ENCODE measurements at regions not wholly inside any gene's neighbourhood (a gene's known extent, or its start where the extent isn't known, plus 50 kb on each side); places are given as distances from the start of the nearest gene placed in this dataset.

DNA sequence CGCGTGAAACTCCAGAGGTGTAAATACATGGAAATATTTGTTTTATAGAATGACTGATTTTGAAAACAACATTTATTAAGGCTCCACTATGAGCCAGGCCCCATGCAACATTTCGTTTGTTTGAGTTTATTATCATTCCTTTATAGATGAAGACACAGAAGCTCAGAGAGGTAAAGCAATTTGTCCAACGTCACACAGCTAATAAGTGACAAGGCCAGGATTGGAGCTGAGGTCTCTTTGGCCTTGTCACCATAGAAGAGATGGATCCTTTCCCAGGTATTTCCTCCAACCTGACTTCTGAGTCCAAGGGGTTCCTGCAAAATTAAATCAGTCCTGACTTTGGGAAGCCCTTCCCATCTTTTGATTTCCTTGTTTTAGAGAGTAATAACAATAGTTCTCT, 98.0 kb downstream of the SYF2 start:
- no peaks in the 10 kb centered on the region for H3K9me3 ChIP-seq (ENCODE audit: control insufficient read depth in 2 of 2, low read length in 2 of 2)
- H3K36me3 ChIP-seq (ENCODE audit: control insufficient read depth in 2 of 2, insufficient read depth in 2 of 2, low read length in 2 of 2): no peaks in the 10 kb centered on the region
- no peak overlapping the region for H3K9ac ChIP-seq (ENCODE audit: low read depth in 1 of 2, low read length in 2 of 2)
- no peaks in the 10 kb centered on the region for H3K4me1 ChIP-seq (ENCODE audit: control insufficient read depth in 2 of 2, insufficient read depth in 2 of 2, low read length in 2 of 2)
- no peak overlapping the region for H3K4me3 ChIP-seq (ENCODE audit: low read length in 2 of 2)
- peaks cover 2 to 3% of the 10 kb centered on the region in 2 donors for H3K27me3 ChIP-seq (ENCODE audit: control insufficient read depth in 2 of 2, insufficient read depth in 2 of 2, low read length in 2 of 2)
- H3K27ac ChIP-seq (ENCODE audit: low read depth in 2 of 2, low read length in 2 of 2): no peak overlapping the region

DNA sequence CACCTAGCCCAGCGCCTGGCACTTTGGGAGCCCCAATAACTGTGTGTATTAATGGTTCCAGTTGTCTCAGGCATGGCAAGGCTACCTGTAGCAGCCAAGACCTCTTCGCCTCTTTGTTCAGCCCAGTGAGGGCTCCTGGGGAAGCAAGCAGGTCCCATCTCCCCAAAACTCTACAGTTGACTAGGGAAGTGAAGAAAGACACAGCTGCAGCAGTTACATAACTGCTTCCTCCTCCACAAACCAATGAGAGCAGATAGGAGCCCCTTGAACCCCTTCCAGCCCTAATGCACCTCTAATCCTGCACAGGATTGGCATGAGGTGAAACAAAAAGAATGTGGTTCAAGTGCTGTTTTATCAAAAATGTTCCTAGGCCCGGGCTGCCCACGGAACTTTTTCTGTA, 100.5 kb downstream of the SYF2 start:
- Histone ChIP-seq H3K27me3 (ENCODE audit: control insufficient read depth in 2 of 2, insufficient read depth in 2 of 2, low read length in 2 of 2) (peaks cover 2 to 3% of the 10 kb centered on the region in 2 donors), H3K9me3 (ENCODE audit: control insufficient read depth in 2 of 2, low read length in 2 of 2) (no peaks in the 10 kb centered on the region), H3K27ac (ENCODE audit: low read depth in 2 of 2, low read length in 2 of 2) (no peak overlapping the region), H3K36me3 (ENCODE audit: control insufficient read depth in 2 of 2, insufficient read depth in 2 of 2, low read length in 2 of 2) (no peaks in the 10 kb centered on the region), H3K4me3 (ENCODE audit: low read length in 2 of 2) (no peak overlapping the region), H3K9ac (ENCODE audit: low read depth in 1 of 2, low read length in 2 of 2) (no peak overlapping the region), H3K4me1 (ENCODE audit: control insufficient read depth in 2 of 2, insufficient read depth in 2 of 2, low read length in 2 of 2) (no peaks in the 10 kb centered on the region)

DNA sequence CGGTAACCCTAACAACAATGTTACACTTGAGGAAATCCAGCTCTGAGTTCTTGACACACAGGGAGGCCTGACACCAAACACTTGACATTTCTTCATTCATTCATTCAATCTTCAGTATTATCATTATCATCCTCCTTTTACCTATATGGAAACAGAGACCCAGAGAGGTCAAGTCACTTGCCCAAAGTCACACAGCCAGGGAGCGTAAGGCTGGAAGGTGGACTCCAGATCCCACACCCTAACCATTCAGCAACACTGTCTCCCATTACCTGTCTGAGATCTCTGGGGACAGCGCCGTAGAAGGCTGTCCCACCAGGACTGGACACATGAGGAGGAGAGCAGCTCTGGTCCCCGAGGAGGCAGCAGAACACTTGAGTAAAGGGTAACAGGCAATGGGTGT, 101.4 kb downstream of the SYF2 start:
- H3K27me3 ChIP-seq (ENCODE audit: control insufficient read depth in 2 of 2, insufficient read depth in 2 of 2, low read length in 2 of 2): peaks cover 2 to 3% of the 10 kb centered on the region in 2 donors
- H3K9ac ChIP-seq (ENCODE audit: low read depth in 1 of 2, low read length in 2 of 2): no peak overlapping the region
- no peaks in the 10 kb centered on the region for H3K36me3 ChIP-seq (ENCODE audit: control insufficient read depth in 2 of 2, insufficient read depth in 2 of 2, low read length in 2 of 2)
- no peak overlapping the region for H3K27ac ChIP-seq (ENCODE audit: low read depth in 2 of 2, low read length in 2 of 2)
- H3K9me3 ChIP-seq (ENCODE audit: control insufficient read depth in 2 of 2, low read length in 2 of 2): no peaks in the 10 kb centered on the region
- H3K4me1 ChIP-seq (ENCODE audit: control insufficient read depth in 2 of 2, insufficient read depth in 2 of 2, low read length in 2 of 2): no peaks in the 10 kb centered on the region
- no peak overlapping the region for H3K4me3 ChIP-seq (ENCODE audit: low read length in 2 of 2)

DNA sequence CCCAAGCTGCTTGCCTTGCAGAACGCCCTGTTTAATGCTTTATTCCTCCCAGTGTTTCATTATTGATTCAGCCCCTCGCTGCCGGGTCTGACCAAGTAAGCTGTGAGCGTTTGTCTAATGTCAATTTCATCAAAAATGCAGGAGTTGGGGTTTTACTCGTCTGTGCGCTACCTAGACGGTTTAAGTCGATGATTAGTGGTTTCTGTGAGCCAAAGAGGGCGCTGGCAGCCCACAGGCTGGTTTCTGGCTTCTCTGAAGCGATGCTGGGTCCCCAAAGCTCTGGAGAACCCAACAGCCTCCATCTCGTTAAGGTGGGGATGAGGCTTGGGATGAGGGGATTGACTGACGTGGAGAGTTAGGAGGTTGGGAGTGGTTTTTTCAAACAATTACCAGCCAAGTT, 102.9 kb downstream of the SYF2 start:
- no peak overlapping the region for H3K4me3 ChIP-seq (ENCODE audit: low read length in 2 of 2)
- H3K27ac ChIP-seq (ENCODE audit: low read depth in 2 of 2, low read length in 2 of 2): no peak overlapping the region
- H3K9ac ChIP-seq (ENCODE audit: low read depth in 1 of 2, low read length in 2 of 2): no peak overlapping the region
- peaks cover 2 to 3% of the 10 kb centered on the region in 2 donors for H3K27me3 ChIP-seq (ENCODE audit: control insufficient read depth in 2 of 2, insufficient read depth in 2 of 2, low read length in 2 of 2)
- no peaks in the 10 kb centered on the region for H3K9me3 ChIP-seq (ENCODE audit: control insufficient read depth in 2 of 2, low read length in 2 of 2)
- no peaks in the 10 kb centered on the region for H3K36me3 ChIP-seq (ENCODE audit: control insufficient read depth in 2 of 2, insufficient read depth in 2 of 2, low read length in 2 of 2)
- no peaks in the 10 kb centered on the region for H3K4me1 ChIP-seq (ENCODE audit: control insufficient read depth in 2 of 2, insufficient read depth in 2 of 2, low read length in 2 of 2)

DNA sequence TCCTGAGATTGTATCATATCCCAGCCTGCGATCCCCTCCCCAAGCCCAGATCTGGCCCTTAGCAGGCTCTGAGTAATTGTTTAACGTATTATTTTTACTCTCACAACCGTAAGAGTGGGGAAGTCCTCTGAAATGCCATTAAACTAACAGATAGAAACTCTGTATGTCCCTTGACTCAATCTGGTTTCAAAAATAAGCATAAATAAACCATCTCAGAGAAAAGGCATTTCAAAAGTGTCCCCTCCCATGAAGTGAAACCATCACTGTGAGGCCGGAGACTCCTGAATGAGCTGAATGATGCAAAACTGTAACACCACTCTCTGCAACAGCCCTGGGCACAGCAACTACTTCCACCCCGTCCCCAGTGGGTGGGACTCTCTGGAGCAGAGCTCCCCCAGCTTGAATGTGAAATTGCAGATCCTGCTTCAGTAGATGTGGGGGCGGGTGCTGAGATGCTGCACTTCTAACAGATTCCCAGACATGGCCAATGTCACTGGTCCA, 104.1 kb downstream of the SYF2 start:
- no peaks in the 10 kb centered on the region for H3K36me3 ChIP-seq (ENCODE audit: control insufficient read depth in 2 of 2, insufficient read depth in 2 of 2, low read length in 2 of 2)
- no peaks in the 10 kb centered on the region for H3K9me3 ChIP-seq (ENCODE audit: control insufficient read depth in 2 of 2, low read length in 2 of 2)
- H3K9ac ChIP-seq (ENCODE audit: low read depth in 1 of 2, low read length in 2 of 2): no peak overlapping the region
- H3K4me3 ChIP-seq (ENCODE audit: low read length in 2 of 2): no peak overlapping the region
- no peak overlapping the region for H3K27ac ChIP-seq (ENCODE audit: low read depth in 2 of 2, low read length in 2 of 2)
- H3K27me3 ChIP-seq (ENCODE audit: control insufficient read depth in 2 of 2, insufficient read depth in 2 of 2, low read length in 2 of 2): peaks cover 0 to 3% of the 10 kb centered on the region in 2 donors
- H3K4me1 ChIP-seq (ENCODE audit: control insufficient read depth in 2 of 2, insufficient read depth in 2 of 2, low read length in 2 of 2): no peaks in the 10 kb centered on the region

DNA sequence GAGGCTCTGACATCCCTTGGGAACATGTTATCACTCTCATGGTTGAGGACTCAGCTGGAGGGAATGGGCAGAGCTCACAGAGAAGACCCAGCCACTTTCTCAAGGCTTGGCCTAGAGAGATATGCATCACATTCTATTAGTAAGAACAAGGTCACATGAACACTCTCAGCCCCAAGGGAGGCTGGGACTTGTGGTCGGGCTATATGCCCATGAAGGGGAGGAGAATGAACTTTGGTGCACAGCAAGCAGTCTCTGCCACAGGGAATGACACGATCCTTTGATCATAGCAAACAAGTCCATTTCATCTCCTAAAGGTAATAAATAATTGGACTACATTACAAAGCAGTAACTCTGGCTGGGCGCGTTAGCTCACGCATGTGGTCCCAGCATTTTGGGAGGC, 105.7 kb downstream of the SYF2 start:
- Histone ChIP-seq H3K4me3 (ENCODE audit: low read length in 2 of 2) (no peak overlapping the region), H3K9me3 (ENCODE audit: control insufficient read depth in 2 of 2, low read length in 2 of 2) (no peaks in the 10 kb centered on the region), H3K36me3 (ENCODE audit: control insufficient read depth in 2 of 2, insufficient read depth in 2 of 2, low read length in 2 of 2) (no peaks in the 10 kb centered on the region), H3K4me1 (ENCODE audit: control insufficient read depth in 2 of 2, insufficient read depth in 2 of 2, low read length in 2 of 2) (no peaks in the 10 kb centered on the region), H3K27me3 (ENCODE audit: control insufficient read depth in 2 of 2, insufficient read depth in 2 of 2, low read length in 2 of 2) (peaks cover 0 to 3% of the 10 kb centered on the region in 2 donors), H3K27ac (ENCODE audit: low read depth in 2 of 2, low read length in 2 of 2) (no peak overlapping the region), H3K9ac (ENCODE audit: low read depth in 1 of 2, low read length in 2 of 2) (no peak overlapping the region)

DNA sequence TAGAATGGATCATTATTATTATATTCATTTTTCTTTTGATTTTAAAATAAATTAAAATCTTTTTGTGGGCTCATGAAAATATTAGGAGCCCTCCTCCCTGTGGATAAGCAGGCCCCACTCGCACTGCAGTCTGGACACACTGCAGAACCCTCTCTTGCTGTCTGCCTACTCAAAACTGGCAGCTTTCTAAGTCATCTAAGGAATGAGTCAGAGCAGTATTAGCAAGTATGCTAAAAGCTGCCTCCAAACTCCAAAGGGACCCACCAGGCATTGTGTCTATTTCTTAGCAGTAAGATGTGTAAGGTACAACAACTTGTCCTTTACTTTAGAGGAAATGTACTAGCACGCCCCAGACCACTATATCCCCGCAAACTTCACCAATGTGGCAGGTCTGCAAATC, 108.8 kb downstream of the SYF2 start:
- H3K9ac ChIP-seq (ENCODE audit: low read depth in 1 of 2, low read length in 2 of 2): no peak overlapping the region
- no peaks in the 10 kb centered on the region for H3K27me3 ChIP-seq (ENCODE audit: control insufficient read depth in 2 of 2, insufficient read depth in 2 of 2, low read length in 2 of 2)
- H3K4me1 ChIP-seq (ENCODE audit: control insufficient read depth in 2 of 2, insufficient read depth in 2 of 2, low read length in 2 of 2): no peaks in the 10 kb centered on the region
- H3K36me3 ChIP-seq (ENCODE audit: control insufficient read depth in 2 of 2, insufficient read depth in 2 of 2, low read length in 2 of 2): no peaks in the 10 kb centered on the region
- no peak overlapping the region for H3K27ac ChIP-seq (ENCODE audit: low read depth in 2 of 2, low read length in 2 of 2)
- H3K9me3 ChIP-seq (ENCODE audit: control insufficient read depth in 2 of 2, low read length in 2 of 2): no peaks in the 10 kb centered on the region
- no peak overlapping the region for H3K4me3 ChIP-seq (ENCODE audit: low read length in 2 of 2)

DNA sequence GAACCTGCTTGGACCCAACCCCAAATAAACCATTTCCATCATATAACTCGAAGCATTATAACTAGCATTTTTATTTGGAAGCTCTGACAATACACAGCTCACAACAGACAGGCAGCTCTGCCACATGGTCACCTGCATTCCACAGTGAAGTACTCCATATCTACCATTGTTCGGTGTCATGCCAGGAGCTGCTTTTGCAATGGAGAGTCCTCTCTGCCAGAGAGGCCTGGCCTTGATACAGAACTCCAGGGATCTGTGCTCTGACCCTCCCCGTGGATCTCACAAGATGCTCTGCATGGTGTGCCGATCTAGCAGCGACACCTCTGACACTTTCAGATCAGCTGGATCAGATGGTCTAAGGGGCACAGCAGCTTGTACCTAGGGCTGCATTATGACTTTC, 109.6 kb downstream of the SYF2 start:
- H3K9ac ChIP-seq (ENCODE audit: low read depth in 1 of 2, low read length in 2 of 2): no peak overlapping the region
- no peak overlapping the region for H3K4me3 ChIP-seq (ENCODE audit: low read length in 2 of 2)
- H3K9me3 ChIP-seq (ENCODE audit: control insufficient read depth in 2 of 2, low read length in 2 of 2): no peaks in the 10 kb centered on the region
- no peak overlapping the region for H3K27ac ChIP-seq (ENCODE audit: low read depth in 2 of 2, low read length in 2 of 2)
- no peaks in the 10 kb centered on the region for H3K4me1 ChIP-seq (ENCODE audit: control insufficient read depth in 2 of 2, insufficient read depth in 2 of 2, low read length in 2 of 2)
- H3K27me3 ChIP-seq (ENCODE audit: control insufficient read depth in 2 of 2, insufficient read depth in 2 of 2, low read length in 2 of 2): no peaks in the 10 kb centered on the region
- H3K36me3 ChIP-seq (ENCODE audit: control insufficient read depth in 2 of 2, insufficient read depth in 2 of 2, low read length in 2 of 2): no peaks in the 10 kb centered on the region

DNA sequence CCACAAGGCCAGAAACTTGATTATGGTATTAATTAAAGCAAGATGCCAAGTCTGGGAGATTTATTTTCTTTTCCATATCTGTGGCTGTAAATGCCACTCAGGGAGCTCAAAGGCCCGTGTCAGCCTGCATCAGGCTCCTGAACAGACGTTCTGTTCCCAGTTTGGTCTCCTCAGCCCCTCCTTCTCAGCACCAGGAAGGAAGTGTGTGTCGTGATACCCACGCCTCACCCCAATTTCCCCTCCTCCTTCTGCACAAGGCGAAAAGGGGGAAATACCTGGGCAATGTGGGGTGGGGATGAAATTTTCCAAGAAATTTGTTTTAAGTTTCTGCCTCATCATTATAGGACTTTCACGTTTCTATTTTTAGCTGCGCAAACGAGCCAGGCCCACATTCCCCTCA, 112.0 kb downstream of the SYF2 start:
- Histone ChIP-seq H3K4me1 (ENCODE audit: control insufficient read depth in 2 of 2, insufficient read depth in 2 of 2, low read length in 2 of 2) (no peaks in the 10 kb centered on the region), H3K27ac (ENCODE audit: low read depth in 2 of 2, low read length in 2 of 2) (no peak overlapping the region), H3K36me3 (ENCODE audit: control insufficient read depth in 2 of 2, insufficient read depth in 2 of 2, low read length in 2 of 2) (no peaks in the 10 kb centered on the region), H3K9ac (ENCODE audit: low read depth in 1 of 2, low read length in 2 of 2) (no peak overlapping the region), H3K9me3 (ENCODE audit: control insufficient read depth in 2 of 2, low read length in 2 of 2) (no peaks in the 10 kb centered on the region), H3K27me3 (ENCODE audit: control insufficient read depth in 2 of 2, insufficient read depth in 2 of 2, low read length in 2 of 2) (no peaks in the 10 kb centered on the region), H3K4me3 (ENCODE audit: low read length in 2 of 2) (no peak overlapping the region)

DNA sequence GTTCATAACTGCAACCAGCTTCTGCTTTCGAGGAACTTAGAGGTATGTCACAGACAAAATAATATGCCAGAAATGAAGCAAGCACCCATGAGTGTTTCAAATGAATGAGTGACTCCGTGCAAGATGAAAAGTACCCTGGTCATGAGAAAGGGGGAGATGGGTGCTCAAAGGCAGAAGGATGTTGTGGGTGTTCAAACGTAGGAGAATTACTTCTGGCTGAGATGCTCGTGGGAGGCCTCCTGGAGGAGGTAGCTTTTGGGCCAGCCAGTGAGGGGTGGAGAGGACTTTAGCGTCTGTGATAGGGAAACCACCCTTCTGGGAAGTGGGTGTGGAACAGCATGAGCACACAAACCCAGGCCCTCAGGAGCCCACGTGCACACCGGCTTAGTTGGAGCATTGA, 113.8 kb downstream of the SYF2 start:
- no peak overlapping the region for H3K27ac ChIP-seq (ENCODE audit: low read depth in 2 of 2, low read length in 2 of 2)
- no peak overlapping the region for H3K4me3 ChIP-seq (ENCODE audit: low read length in 2 of 2)
- no peaks in the 10 kb centered on the region for H3K4me1 ChIP-seq (ENCODE audit: control insufficient read depth in 2 of 2, insufficient read depth in 2 of 2, low read length in 2 of 2)
- no peaks in the 10 kb centered on the region for H3K9me3 ChIP-seq (ENCODE audit: control insufficient read depth in 2 of 2, low read length in 2 of 2)
- no peak overlapping the region for H3K9ac ChIP-seq (ENCODE audit: low read depth in 1 of 2, low read length in 2 of 2)
- no peaks in the 10 kb centered on the region for H3K27me3 ChIP-seq (ENCODE audit: control insufficient read depth in 2 of 2, insufficient read depth in 2 of 2, low read length in 2 of 2)
- H3K36me3 ChIP-seq (ENCODE audit: control insufficient read depth in 2 of 2, insufficient read depth in 2 of 2, low read length in 2 of 2): no peaks in the 10 kb centered on the region

DNA sequence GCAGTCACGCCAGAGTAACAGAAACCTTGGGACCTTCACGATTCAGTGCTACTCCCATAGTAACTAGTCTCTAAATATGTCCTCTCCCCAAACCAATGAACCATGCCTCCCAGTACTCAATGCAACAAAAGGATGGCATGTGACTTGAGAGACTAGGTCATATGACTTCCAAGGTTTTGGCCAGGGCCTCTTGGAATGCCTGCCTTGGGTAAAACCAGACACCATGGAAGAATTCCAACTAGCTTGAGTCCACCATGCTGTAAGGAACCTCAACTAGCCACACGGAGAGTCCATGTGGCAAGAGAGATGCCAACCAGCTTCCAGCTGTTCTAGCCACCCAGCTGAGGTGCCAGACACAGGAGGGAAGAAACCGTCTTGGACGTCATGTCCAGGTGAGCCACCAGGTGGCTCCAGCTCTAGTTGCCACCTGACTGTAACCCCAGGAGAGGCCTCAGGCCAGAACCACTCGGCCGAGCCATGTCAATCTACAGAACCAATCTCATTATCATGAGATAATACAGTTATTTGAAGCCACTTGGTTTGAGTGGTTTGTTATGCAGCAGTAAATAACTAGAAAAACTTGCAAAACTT, 115.0 kb downstream of the SYF2 start:
- Histone ChIP-seq H3K27ac (ENCODE audit: low read depth in 2 of 2, low read length in 2 of 2) (no peak overlapping the region), H3K4me1 (ENCODE audit: control insufficient read depth in 2 of 2, insufficient read depth in 2 of 2, low read length in 2 of 2) (no peaks in the 10 kb centered on the region), H3K4me3 (ENCODE audit: low read length in 2 of 2) (no peak overlapping the region), H3K27me3 (ENCODE audit: control insufficient read depth in 2 of 2, insufficient read depth in 2 of 2, low read length in 2 of 2) (no peaks in the 10 kb centered on the region), H3K9ac (ENCODE audit: low read depth in 1 of 2, low read length in 2 of 2) (no peak overlapping the region), H3K9me3 (ENCODE audit: control insufficient read depth in 2 of 2, low read length in 2 of 2) (no peaks in the 10 kb centered on the region), H3K36me3 (ENCODE audit: control insufficient read depth in 2 of 2, insufficient read depth in 2 of 2, low read length in 2 of 2) (no peaks in the 10 kb centered on the region)
